ENCODE measurements at regions not wholly inside any gene's neighbourhood (a gene's known extent, or its start where the extent isn't known, plus 50 kb on each side); places are given as distances from the start of the nearest gene placed in this dataset.

DNA sequence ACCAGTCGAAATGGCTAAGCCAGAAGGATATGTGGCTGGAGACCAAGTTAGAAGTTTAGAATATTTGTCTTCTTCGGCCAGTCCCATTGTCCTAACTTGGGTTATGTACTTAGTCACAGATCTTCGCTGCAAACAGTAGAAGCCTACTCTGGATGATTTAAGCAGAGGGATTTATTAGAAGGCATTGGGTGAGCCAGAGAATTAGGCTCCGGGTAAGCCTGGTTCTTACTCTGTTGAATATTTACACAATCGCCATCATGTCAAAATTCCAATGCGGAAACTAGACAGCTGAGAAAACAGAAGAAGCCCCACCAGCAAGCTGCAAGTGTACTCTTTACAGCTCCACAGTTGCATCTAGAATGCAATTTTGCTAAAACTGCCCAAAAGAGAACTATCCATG lies 276.6 kb downstream of the CMPK2 start:
- 51% methylated on average over 6 of the region's 6 CpGs for WGBS (ENCODE audit: insufficient coverage, low coverage, low lambda C conversion rate, missing lambda C conversion rate)
- ATAC-seq: no peak
- no peak overlapping the region for H3K4me3 ChIP-seq

DNA sequence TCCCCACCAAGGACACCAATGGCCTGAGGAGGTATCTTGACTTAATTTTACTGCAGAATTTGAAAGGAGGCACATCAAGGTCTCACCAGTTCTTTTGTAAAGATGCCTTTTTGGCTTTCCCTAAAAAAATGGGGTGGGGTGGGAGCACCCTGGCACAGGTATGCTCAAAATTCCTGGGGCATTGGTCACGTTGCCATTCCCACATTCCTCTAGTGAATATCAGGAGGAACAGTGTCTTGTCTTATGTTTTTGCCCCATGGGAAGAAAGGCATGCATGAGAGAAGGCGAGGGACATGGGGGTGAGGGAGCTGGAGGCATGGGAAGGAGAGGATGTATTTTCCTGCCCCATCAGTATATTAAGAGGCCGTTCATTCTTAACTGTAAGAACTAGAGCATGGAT lies 275.3 kb downstream of the CMPK2 start:
- Histone ChIP-seq H3K36me3 (no peaks in the 10 kb centered on the region), H3K27me3 (peaks cover 0 to 6% of the 10 kb centered on the region in 2 donors), H3K4me1 (no peaks in the 10 kb centered on the region), H3K4me3 (no peak overlapping the region), H3K27ac (no peak overlapping the region), H3K9me3 (no peaks in the 10 kb centered on the region)
- no peak for TF ChIP-seq POLR2A (IDR thresholded peaks at IDR 0.05)
- TF ChIP-seq, protein P1, sequence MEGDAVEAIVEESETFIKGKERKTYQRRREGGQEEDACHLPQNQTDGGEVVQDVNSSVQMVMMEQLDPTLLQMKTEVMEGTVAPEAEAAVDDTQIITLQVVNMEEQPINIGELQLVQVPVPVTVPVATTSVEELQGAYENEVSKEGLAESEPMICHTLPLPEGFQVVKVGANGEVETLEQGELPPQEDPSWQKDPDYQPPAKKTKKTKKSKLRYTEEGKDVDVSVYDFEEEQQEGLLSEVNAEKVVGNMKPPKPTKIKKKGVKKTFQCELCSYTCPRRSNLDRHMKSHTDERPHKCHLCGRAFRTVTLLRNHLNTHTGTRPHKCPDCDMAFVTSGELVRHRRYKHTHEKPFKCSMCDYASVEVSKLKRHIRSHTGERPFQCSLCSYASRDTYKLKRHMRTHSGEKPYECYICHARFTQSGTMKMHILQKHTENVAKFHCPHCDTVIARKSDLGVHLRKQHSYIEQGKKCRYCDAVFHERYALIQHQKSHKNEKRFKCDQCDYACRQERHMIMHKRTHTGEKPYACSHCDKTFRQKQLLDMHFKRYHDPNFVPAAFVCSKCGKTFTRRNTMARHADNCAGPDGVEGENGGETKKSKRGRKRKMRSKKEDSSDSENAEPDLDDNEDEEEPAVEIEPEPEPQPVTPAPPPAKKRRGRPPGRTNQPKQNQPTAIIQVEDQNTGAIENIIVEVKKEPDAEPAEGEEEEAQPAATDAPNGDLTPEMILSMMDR (IDR thresholded peaks at IDR 0.05): no peak
- 47% methylated on average over 3 of the region's 3 CpGs for WGBS (ENCODE audit: insufficient coverage, low coverage, low lambda C conversion rate, missing lambda C conversion rate)
- intact Hi-C loops (cut with DNase I): no loop called here
- DNase-seq: no peak
- ATAC-seq: no peak

More for the DNA sequence above, 276.6 kb downstream of the CMPK2 start:
- H3K4me1 ChIP-seq: no peaks in the 10 kb centered on the region
- no peak overlapping the region for H3K27ac ChIP-seq
- TF ChIP-seq POLR2A (IDR thresholded peaks at IDR 0.05): no peak
- TF ChIP-seq, protein P1 (IDR thresholded peaks at IDR 0.05): no peak
- DNase-seq: no peak
- no peaks in the 10 kb centered on the region for H3K9me3 ChIP-seq
- peaks cover 0 to 6% of the 10 kb centered on the region in 2 donors for H3K27me3 ChIP-seq
- no peaks in the 10 kb centered on the region for H3K36me3 ChIP-seq
- intact Hi-C loops (cut with DNase I): no loop called here

DNA sequence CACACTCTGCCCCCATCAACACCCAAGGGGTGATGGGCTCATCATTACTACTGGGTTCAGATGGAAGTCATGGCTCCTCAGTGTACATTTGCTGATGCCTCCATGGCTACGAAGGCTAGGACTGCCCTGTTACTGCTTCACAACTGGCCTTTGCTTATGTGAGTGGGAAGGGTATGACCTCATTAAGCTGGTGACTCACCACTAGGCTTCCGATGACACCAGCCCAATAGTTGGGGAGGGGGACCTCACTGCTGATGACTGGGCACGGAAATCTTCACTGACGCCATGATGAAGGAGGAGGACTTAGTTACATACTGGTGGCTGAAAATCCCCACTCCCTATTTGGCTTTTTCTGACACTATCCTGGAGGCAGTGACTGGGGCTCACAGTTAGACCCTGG lies 263.2 kb downstream of the CMPK2 start:
- H3K27me3 ChIP-seq: no peaks in the 10 kb centered on the region
- no peaks in the 10 kb centered on the region for H3K9me3 ChIP-seq
- TF ChIP-seq, protein P1 (IDR thresholded peaks at IDR 0.05): no peak
- no peak for TF ChIP-seq POLR2A (IDR thresholded peaks at IDR 0.05)
- no peak overlapping the region for H3K4me3 ChIP-seq
- H3K27ac ChIP-seq: no peak overlapping the region
- no peak for DNase-seq
- no peaks in the 10 kb centered on the region for H3K36me3 ChIP-seq
- no peaks in the 10 kb centered on the region for H3K4me1 ChIP-seq
- intact Hi-C loops (cut with DNase I): no loop called here
- no peak for ATAC-seq
- 68% methylated on average over 3 of the region's 4 CpGs for WGBS (ENCODE audit: insufficient coverage, low coverage, low lambda C conversion rate, missing lambda C conversion rate)

DNA sequence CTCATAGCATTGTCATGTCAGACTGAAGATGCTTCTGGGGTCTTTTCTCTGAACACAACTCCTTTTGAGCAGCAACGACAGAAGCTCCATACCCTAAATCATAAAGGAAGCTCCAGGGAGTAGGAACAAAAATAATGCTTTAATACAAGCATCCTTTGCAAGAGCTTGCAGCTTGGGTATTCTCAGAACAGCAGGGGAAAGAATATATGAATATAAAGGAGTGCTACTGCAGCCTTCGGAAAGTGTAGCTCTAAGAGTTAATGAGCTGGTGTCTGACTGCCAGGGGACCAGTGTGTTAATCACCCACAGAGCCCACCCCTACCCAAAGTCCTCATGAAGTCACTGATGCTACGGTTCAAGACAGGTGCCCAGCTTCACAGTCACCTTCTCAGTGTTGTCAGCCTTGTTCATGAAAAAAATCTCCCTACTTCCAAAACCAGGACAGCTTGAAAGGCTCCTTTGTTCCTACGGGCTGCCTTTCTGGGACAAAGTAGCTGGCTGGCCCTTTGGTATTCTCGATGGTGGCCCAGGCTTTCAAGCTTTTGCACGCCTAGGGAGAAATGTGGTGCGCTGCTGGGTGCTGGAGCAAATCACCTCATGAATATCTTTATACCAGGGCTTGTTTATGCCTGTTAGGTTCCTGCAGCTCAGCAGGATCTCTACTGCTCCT lies 259.7 kb downstream of the CMPK2 start:
- no peaks in the 10 kb centered on the region for H3K27me3 ChIP-seq
- no peaks in the 10 kb centered on the region for H3K36me3 ChIP-seq
- DNase-seq: no peak
- H3K27ac ChIP-seq: no peak overlapping the region
- WGBS (ENCODE audit: insufficient coverage, low coverage, low lambda C conversion rate, missing lambda C conversion rate): 56% methylated on average over 7 of the region's 7 CpGs
- TF ChIP-seq POLR2A (IDR thresholded peaks at IDR 0.05): no peak
- TF ChIP-seq, protein P1 (IDR thresholded peaks at IDR 0.05): no peak
- intact Hi-C loops (cut with DNase I): no loop called here
- no peak overlapping the region for H3K4me3 ChIP-seq
- ATAC-seq: no peak
- H3K9me3 ChIP-seq: no peaks in the 10 kb centered on the region
- no peaks in the 10 kb centered on the region for H3K4me1 ChIP-seq

Measured in right lobe of liver (tissue), 6 donors.